ENCODE measurements at regions not wholly inside any gene's neighbourhood (a gene's known extent, or its start where the extent isn't known, plus 50 kb on each side); places are given as distances from the start of the nearest gene placed in this dataset.

DNA sequence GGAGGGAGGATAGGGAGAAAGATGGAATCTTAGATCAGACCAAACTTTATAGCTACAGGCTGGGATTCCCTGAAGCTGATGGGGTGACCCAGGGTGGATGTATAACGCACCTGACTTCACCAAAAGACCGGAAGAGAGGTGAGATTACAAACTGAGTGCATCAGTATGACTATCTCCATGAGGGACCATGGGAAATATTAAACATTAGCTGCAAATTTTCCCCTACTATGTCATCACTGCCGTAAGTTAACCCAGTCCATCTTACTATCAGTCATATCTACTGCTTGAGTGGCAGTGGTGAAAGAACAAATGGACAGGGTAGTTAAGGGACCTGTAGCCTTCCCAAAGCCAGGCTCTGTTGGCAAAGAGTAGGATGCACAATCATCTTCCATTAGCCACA is 368.3 kb downstream of the EFNA5 start:
- TF ChIP-seq, protein P1, sequence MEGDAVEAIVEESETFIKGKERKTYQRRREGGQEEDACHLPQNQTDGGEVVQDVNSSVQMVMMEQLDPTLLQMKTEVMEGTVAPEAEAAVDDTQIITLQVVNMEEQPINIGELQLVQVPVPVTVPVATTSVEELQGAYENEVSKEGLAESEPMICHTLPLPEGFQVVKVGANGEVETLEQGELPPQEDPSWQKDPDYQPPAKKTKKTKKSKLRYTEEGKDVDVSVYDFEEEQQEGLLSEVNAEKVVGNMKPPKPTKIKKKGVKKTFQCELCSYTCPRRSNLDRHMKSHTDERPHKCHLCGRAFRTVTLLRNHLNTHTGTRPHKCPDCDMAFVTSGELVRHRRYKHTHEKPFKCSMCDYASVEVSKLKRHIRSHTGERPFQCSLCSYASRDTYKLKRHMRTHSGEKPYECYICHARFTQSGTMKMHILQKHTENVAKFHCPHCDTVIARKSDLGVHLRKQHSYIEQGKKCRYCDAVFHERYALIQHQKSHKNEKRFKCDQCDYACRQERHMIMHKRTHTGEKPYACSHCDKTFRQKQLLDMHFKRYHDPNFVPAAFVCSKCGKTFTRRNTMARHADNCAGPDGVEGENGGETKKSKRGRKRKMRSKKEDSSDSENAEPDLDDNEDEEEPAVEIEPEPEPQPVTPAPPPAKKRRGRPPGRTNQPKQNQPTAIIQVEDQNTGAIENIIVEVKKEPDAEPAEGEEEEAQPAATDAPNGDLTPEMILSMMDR (conservative IDR thresholded peaks at IDR 0.05), result no peak
- TF ChIP-seq ZFX (IDR thresholded peaks at IDR 0.05), result no peak
